ENCODE measurements at regions not wholly inside any gene's neighbourhood (a gene's known extent, or its start where the extent isn't known, plus 50 kb on each side); places are given as distances from the start of the nearest gene placed in this dataset.

GRCh38 chr1:61538228-61538627 lies 186.7 kb downstream of the TM2D1 start:
- TF ChIP-seq CTCF (conservative IDR thresholded peaks at IDR 0.05; ENCODE audit: low read depth, low read length) (no peak), EZH2 (IDR thresholded peaks at IDR 0.05; ENCODE audit: low read length, unreplicated experiment) (no peak), EZH2phosphoT487 (IDR thresholded peaks at IDR 0.05; ENCODE audit: borderline replicate concordance, low read length) (no peak)
